ENCODE measurements at regions not wholly inside any gene's neighbourhood (a gene's known extent, or its start where the extent isn't known, plus 50 kb on each side); places are given as distances from the start of the nearest gene placed in this dataset.

GRCh38 chr14:32254952-32255679 is 52.0 kb upstream of the RNU6-8 start:
- H3K4me3 ChIP-seq (ENCODE audit: low read depth, low read length), result no peak overlapping the region
- peak; percentile 64 for TF ChIP-seq CTCF (IDR thresholded peaks at IDR 0.05; ENCODE audit: borderline replicate concordance, insufficient read depth, low read depth, low read length)

GRCh38 chr14:32255789-32256188 is 52.7 kb upstream of the RNU6-8 start:
- no peak for TF ChIP-seq CTCF (IDR thresholded peaks at IDR 0.05; ENCODE audit: borderline replicate concordance, insufficient read depth, low read depth, low read length)

GRCh38 chr14:32256576-32256975 is 53.5 kb upstream of the RNU6-8 start:
- no peak for TF ChIP-seq CTCF (IDR thresholded peaks at IDR 0.05; ENCODE audit: borderline replicate concordance, insufficient read depth, low read depth, low read length)
- no peak overlapping the region for H3K4me3 ChIP-seq (ENCODE audit: low read depth, low read length)

More at GRCh38 chr14:32255789-32256188, 52.7 kb upstream of the RNU6-8 start:
- H3K4me3 ChIP-seq (ENCODE audit: low read depth, low read length), result no peak overlapping the region

- no peak for TF ChIP-seq CTCF (IDR thresholded peaks at IDR 0.05; ENCODE audit: borderline replicate concordance, insufficient read depth, low read depth, low read length)
- H3K4me3 ChIP-seq (ENCODE audit: low read depth, low read length), result no peak overlapping the region
These were observed 55.4 kb upstream of the RNU6-8 start for GRCh38 chr14:32258336-32258993.

GRCh38 chr14:32259368-32260013 is 56.4 kb upstream of the RNU6-8 start:
- H3K4me3 ChIP-seq (ENCODE audit: low read depth, low read length), result no peak overlapping the region
- no peak for TF ChIP-seq CTCF (IDR thresholded peaks at IDR 0.05; ENCODE audit: borderline replicate concordance, insufficient read depth, low read depth, low read length)

- no peak overlapping the region for H3K4me3 ChIP-seq (ENCODE audit: low read depth, low read length)
- no peak for TF ChIP-seq CTCF (IDR thresholded peaks at IDR 0.05; ENCODE audit: borderline replicate concordance, insufficient read depth, low read depth, low read length)
These were observed 61.0 kb upstream of the RNU6-8 start for GRCh38 chr14:32263939-32264567.
